GM13977 (cell line): ENCODE measurements at regions not wholly inside any gene's neighbourhood (a gene's known extent, or its start where the extent isn't known, plus 50 kb on each side); places are given as distances from the start of the nearest gene placed in this dataset.

Source experiments
- DNase-seq: peaks from one replicate; pipeline ENCODE4 v3.0.0; 2012; ENCODE audit warnings: low spot score
- in situ Hi-C: fragments of 300-500 bp; cut with MboI; formaldehyde crosslinking; loops from one replicate; pipeline ENCODE4 v1.12.0; 2022; ENCODE audit warnings: low sequenced_read_pairs, low pct_unique_long_range_greater_than_20kb, mixed read lengths, inconsistent platforms; ENCODE audit not compliant: unreplicated experiment
- TF ChIP-seq, protein P1 (sequence below): IDR thresholded peaks from 2 replicates; pipeline ENCODE4 v1.5.1; 2012; ENCODE audit warnings: mild to moderate bottlenecking, control low read depth; ENCODE audit not compliant: insufficient read depth; ENCODE audit errors: extremely low read depth, missing control alignments

DNA sequence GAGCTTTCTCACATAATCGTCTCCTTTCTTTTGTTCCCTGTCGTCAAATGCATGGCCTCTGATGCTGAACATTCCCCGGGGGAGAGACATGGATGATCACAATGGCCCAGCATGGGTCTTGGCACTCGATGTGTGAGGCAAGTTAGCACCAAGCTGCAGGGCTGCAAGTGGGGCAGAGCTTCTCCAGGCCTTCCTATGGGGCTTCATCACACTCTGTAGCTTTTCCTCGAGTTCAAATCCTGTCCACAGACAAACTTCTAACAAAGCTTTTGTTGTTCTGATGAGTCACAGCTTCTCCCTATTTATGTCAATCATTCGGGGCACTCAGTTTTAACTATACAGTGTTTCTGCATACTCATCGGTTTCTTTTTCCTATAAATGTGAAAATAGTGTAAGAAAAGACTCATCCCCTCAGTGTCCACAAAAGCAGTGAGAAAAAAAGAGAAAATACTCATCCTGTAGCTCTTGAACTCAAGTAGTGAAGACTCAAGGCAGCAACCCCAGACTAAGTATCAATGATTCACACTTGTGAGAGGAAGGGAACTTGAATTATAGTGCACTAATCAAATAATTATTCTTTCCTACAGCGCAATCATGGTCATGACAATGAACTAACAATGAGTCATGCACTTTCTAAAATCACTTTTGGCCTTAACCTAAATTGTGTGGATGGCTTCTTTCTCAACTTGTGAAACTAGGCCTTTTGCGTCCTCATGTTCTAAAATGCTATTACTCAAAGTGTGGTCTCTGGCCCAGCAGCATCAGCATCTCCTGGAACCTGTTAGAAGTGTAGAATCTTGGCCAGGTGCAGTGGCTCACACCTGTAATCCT, 68.4 kb upstream of the NOX3 start:
- in situ Hi-C loops = loop anchor here (5.0 kb wide), 1 partner anchor 192 kb away; no protein-coding TSS in a partner anchor
- TF ChIP-seq, protein P1, sequence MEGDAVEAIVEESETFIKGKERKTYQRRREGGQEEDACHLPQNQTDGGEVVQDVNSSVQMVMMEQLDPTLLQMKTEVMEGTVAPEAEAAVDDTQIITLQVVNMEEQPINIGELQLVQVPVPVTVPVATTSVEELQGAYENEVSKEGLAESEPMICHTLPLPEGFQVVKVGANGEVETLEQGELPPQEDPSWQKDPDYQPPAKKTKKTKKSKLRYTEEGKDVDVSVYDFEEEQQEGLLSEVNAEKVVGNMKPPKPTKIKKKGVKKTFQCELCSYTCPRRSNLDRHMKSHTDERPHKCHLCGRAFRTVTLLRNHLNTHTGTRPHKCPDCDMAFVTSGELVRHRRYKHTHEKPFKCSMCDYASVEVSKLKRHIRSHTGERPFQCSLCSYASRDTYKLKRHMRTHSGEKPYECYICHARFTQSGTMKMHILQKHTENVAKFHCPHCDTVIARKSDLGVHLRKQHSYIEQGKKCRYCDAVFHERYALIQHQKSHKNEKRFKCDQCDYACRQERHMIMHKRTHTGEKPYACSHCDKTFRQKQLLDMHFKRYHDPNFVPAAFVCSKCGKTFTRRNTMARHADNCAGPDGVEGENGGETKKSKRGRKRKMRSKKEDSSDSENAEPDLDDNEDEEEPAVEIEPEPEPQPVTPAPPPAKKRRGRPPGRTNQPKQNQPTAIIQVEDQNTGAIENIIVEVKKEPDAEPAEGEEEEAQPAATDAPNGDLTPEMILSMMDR = no peak
- no peak for DNase-seq

DNA sequence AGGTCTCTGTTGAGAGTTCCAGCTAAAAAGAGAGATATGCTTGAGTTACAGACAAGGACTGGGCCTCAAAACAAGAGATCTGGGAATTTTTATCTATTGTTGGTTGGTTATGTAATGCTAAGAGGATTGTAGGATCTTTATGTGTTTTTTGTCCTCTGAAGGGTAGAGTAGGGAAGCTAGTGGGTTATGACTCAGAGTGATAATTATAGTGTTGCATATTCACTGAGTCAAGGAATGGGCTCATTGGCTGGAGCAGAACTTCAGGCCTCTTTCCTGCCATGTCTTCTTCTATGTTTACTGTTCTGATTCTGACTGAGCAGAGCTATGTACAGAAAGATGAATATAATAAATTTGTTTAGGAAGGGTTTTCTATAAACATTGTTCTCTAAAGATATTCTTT, 66.1 kb upstream of the NOX3 start:
- in situ Hi-C loops = loop anchor here (5.0 kb wide), 1 partner anchor 189 kb away; no protein-coding TSS in a partner anchor
- no peak for DNase-seq
- TF ChIP-seq, protein P1 = no peak

DNA sequence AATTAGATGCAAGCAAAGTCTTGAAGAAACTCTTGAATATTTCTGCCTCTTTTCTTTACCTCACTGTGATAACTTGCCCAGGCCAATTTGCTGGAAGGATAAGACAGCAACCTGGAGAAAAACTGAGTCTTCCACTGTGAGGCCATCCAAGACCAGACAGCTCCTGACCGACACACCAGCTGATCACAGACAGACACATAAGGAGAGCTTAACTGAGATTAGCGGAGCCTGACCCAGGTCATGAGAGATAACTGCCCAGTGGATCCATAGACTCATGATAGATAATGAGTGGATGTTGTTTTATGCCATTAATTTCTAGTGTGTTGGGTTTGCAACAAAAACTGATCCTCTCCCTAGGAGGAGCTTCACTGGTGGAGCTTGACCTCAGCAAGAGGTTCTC, 64.4 kb upstream of the NOX3 start:
- in situ Hi-C loops = loop anchor here (5.0 kb wide), 1 partner anchor 188 kb away; no protein-coding TSS in a partner anchor
- TF ChIP-seq, protein P1 = no peak
- no peak for DNase-seq

DNA sequence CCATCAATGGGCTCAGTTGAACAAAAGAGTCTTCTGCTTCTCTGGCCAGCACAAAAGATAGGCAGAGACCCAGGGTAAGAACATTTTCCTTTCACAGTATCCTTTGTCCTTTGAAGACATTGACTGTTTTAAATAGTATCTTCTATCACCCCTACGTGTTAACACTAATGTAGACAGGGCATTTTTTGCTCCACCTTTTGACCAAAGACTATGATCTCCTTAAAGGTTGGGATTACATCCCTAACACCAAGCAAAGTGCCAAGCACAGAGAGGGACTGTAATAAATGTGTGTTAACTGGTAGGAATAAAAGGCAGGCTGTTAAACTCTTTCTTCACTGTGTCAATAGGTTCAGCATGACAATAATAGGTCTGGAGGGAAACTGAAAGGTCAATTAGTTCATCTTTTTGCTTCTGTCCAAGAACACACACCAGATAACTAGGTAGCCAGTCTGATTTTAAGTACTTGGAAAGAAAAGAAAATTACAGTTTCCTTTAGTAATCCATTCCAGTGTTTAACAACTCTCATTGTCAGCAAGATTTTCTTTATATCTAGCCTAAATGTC, 63.6 kb upstream of the NOX3 start:
- TF ChIP-seq, protein P1 = no peak
- no peak for DNase-seq
- in situ Hi-C loops = no loop called here

DNA sequence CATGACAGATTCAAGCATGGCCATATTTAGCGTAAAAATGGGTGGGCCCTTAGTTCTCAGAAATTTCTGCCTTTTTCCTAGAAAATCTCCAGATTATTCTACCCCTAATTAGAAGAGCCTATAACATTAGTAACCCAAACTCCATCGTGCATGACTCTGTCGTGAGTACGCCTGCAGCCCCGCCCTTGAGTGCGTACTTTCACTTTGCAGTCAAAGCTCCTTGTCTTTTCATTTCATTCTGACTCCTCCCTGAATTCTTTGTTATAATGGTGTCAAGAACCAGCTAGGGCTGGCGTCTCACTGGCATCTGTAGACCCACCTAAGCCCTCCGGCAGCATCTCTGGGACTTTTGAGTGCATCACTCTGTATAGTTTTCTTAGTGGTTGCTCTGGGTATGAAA, 61.7 kb upstream of the NOX3 start:
- DNase-seq = no peak
- TF ChIP-seq, protein P1 = no peak
- in situ Hi-C loops = no loop called here

DNA sequence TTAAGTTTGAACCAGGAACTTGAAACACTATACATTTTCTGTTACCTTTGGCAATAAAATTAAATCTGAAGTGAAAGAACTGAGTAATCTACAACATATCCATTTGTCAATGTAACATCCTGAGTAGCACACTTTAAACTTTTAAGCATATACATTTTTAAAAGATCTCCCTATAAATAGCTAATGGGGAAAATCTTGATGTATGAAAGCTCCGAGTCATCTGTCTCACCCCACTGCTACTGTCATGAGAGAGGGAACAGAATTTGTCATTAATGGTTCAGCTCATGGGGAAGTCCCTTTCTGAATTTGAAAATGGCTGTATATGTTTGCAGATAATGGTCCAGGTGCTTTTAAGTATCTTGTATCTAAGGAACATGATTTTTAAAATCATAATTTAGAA, 55.2 kb upstream of the NOX3 start:
- DNase-seq = peak; percentile 14
- in situ Hi-C loops = no loop called here
- TF ChIP-seq, protein P1 = no peak
